GM21737 (cell line): ENCODE measurements at regions not wholly inside any gene's neighbourhood (a gene's known extent, or its start where the extent isn't known, plus 50 kb on each side); places are given as distances from the start of the nearest gene placed in this dataset.
"Not testable (repeated sequence)": the region's sequence is repeated elsewhere in the genome, so short reads cannot be mapped to it uniquely, and the experiment has no call there.

Experiments used
- ATAC-seq: cut with Tn5 transposase; IDR thresholded peaks from one replicate; pipeline ENCODE4 v1.9.1; 2021; ENCODE audit warnings: mild to moderate bottlenecking, moderate library complexity; ENCODE audit not compliant: unreplicated experiment

GRCh38 chrX:66692512-66692911 is 53.6 kb upstream of the EDA2R start:
- ATAC-seq: not testable (repeated sequence)
